ENCODE measurements at regions not wholly inside any gene's neighbourhood (a gene's known extent, or its start where the extent isn't known, plus 50 kb on each side); places are given as distances from the start of the nearest gene placed in this dataset.

DNA sequence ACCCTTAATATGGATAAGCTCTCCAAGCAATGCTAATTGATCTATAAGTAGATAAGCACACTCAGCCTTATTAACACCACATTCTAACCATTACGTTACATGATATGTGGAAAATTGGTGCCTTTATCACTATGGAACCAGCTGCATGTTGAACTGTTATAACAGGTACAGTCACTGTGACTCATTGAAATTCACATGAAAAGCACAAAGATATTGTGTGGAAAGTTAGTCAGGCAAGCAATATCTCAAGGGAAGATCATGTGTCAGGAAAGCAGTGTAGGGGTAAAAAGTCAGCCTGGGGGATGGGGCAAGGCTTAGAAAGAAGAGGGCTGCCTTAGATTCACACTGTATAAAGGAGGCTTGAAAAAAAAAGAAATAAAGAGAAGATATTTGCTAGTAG, 313.7 kb upstream of the SMIM31 start:
- DNase-seq, result peak; percentile 81

- DNase-seq, result no peak
These were observed 312.8 kb upstream of the SMIM31 start for GRCh38 chr4:164441109-164441508.

DNA sequence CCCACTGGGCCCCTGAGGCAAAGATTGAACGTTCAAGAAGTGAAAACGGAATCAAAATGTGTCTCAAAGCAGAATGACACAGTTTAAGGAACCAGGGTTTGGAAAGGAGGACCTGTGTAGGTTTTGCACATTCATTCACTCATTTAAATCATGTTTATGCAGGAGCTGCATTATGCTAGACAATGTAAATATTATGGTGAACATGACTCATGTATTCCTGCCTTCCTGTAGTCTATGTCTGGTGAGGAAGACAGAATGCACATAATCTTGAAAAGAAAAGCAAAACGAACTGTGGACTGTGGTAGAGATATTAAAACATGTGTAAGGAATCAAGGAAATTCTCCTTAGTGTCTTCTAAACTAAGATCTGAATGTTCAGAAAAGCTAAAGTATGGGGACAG, 311.8 kb upstream of the SMIM31 start:
- peak; percentile 44 for DNase-seq

DNA sequence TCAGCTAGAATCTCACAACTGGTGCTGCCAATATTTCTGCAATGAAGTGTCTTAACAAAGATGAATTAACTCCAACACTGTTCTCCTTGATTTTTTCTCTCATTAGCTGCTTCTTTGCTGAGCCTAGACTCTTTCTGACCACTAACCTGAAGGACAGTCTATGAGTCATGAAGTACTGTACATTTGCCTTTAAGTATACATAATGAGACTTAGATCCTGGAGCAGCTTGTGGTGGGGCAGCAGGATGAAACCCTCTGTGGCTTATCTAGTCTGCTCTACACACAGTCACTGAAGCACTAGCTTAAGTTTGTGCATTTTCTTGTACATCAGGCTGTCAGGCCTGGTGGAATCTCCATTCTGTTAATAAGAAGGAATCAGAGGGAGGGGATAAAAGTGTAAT, 307.4 kb upstream of the SMIM31 start:
- peak; percentile 66 for DNase-seq

DNA sequence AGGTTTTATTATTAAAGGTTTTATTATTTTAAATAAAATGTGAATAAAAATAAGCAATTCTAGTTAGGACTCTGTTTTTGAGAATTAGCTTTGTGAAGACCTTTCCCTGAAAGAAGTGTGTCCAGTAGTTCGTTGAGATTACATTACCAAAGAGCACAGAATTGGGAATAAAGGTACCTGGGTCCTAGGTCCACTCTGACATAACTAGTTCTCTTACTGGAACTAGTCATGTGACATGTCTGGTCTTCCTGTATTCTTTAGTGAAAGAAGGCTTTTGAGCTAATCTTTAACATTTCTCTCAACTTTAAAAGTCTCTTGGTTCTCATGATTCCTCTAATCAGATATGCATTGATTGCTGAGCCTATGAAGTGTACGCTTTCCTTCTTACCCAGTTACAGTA, 292.0 kb upstream of the SMIM31 start:
- no peak for DNase-seq

DNA sequence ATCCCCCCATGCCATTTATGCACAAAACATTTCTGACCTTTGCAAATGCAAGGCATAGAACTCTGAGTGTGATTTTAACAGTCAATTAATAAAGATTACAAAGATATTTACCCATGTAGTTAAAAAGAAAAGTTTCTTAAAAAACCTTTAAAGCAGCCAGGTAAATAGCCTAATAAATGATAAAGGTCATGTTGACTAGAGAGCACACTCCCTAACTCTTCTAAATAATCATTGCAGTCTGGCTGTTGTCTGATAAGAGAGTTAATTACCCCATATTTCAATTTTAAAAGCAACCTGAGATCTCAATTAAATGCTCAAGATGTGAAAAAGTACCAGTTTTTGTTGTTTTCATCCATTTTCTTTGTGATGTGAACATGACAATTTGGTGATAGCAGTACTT, 291.5 kb upstream of the SMIM31 start:
- no peak for DNase-seq

DNA sequence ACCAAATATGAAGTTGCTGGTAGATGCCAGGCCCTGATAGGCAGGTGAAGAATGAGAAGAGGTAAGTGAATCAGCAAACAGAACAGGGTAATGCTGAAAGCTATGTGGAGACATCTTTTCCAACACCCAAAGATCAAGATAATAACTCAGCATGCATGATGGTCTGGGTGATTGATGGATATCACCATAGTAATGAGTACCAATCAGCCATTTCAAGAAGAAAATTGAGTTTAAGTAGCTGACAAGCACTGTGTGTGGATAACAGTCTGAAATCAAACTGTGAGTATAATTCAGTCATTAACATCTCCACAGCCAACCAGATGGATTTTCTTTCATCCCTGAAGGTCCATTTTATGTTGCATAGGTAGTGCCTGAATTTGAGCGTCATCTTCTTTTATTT, 289.6 kb upstream of the SMIM31 start:
- no peak for DNase-seq

DNA sequence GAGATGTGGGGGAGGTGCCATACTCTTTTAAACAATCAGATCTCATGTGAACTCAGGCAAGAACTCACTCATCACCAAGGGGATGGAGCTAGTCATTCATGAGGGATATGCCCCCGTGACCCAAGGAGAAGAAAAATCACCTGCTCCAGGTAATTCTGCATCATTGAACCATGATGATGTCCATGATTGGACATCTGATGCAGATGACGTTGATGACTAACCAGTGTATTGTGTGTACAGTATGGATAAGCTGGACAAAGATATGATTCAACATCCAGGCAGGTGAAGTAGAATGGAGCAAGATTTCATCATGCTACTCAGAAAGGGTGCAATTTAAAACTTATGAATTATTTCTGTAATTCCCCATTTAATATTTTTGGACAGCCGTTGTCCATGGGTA, 286.4 kb upstream of the SMIM31 start:
- DNase-seq, result no peak

DNA sequence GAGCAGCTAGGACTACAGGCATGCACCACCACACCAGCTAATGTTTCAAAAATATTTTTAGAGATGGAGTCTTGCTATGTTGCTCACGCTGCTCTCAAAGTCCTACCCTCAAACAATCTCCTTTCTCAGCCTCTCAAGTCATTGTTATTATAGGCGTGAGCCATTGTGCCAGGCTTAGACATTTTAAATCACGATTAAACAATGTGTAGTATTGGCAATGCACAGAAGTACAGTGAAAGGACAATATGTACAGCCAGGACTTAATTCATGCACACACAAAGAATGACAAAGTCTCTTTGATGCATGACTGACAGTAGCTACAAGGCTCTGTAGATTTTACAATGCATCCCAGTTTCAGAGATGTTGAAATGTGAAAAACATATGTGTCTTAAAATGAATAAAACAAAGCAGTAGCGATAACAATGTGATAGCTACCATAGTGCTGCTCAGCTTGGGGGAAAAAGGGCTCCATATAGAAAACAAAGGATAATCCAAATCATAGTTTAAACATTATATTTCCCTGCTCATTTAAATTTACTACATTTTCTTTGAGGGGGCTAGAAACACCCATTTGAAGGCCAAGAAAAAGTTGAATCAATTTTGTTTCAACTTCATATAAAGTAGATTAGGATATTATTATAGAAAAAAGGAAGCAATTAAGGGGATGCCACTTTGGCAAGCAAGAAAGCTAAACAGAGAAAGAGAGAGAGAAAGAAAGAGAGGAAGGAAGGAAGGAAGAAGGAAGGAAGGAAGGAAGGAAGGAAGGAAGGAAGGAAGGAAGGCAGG, 272.4 kb upstream of the SMIM31 start:
- no peak for DNase-seq

- DNase-seq, result no peak
These were observed 271.9 kb upstream of the SMIM31 start for GRCh38 chr4:164482092-164482404.

GRCh38 chr4:164482758-164483157, 271.2 kb upstream of the SMIM31 start:
- no peak for DNase-seq

GRCh38 chr4:164483711-164484110, 270.2 kb upstream of the SMIM31 start:
- peak; percentile 56 for DNase-seq

DNA sequence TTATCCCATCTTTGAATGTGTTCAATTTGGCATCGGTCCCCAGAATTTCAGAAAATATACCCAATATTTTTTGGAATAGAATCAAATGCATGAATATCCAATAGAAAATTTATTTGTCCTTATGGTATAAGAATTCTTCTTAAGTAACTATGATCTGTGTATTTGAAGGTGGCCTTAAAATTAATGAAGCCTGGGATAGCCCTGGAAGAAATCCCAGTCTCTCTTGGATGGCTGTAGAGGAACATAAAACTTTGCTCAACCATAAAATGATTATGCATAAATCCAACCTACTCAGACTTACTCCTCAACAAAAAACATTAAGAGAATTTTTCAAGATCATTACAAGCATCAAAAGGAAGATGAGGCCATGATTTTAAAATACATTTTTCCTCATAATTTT, 269.4 kb upstream of the SMIM31 start:
- DNase-seq, result no peak

GRCh38 chr4:164485136-164485535, 268.8 kb upstream of the SMIM31 start:
- DNase-seq, result no peak

- DNase-seq, result no peak
These were observed 265.8 kb upstream of the SMIM31 start for GRCh38 chr4:164488114-164488513.

DNA sequence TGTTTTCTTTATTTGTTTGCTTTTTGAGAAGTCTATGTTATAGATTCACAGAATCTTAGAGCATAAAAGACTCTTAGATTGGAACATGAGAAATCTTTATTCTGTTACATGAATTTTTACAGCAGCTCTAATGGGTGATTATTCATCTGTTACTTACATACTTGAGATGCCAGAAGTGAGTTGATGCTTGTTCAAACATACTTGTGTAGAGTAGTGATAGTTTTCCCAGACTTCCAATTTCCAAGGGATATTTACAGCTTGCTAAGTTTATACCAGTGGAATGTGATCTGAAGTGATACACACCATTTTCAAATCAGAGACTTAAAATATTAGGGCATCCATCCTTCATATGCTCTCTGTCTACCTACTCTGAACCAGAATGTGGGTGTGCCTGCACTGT, 252.9 kb upstream of the SMIM31 start:
- no peak for DNase-seq

- DNase-seq, result no peak
These were observed 250.1 kb upstream of the SMIM31 start for GRCh38 chr4:164503874-164504273.

GRCh38 chr4:164508097-164508496, 245.8 kb upstream of the SMIM31 start:
- DNase-seq, result no peak

- DNase-seq, result peak; percentile 18
These were observed 245.2 kb upstream of the SMIM31 start for GRCh38 chr4:164508771-164509170.

DNA sequence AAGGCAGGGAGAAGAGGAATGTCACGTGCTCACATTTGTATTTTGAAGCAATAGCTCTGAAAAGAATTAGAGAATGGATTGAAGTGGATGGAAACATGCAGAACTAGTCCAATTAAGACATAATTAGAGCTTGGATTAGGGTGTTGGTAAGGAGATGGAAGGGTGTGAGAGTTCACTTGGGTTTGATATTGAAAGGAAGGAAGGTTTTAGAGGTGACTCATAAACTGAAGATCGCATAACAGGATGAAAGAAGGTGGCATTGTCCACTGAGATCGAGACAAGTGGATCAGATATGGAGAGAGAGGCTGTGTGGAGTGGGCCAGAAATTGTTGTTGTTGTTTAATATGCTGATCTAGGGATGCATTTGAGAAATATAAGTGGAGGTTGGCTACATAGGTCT, 244.0 kb upstream of the SMIM31 start:
- DNase-seq, result peak; percentile 62

DNA sequence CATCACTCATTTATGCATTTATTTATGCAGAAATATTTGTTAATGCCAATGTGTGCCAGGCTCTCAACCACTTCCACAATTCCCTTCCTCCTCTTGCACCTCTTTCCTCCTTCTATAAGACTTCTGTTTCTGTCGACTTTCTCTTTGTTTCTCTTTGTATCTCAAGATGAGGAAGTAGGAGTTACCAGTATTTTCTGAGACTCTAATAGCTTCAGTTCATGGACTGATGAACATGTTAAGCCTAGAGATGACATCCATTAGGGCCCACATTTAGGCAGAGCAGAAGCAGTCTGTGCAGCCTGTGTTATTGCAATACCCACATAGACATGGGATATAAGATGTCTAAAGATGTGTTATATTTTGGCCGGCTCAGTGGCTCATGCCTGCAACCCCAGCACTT, 241.8 kb upstream of the SMIM31 start:
- DNase-seq, result peak; percentile 57

DNA sequence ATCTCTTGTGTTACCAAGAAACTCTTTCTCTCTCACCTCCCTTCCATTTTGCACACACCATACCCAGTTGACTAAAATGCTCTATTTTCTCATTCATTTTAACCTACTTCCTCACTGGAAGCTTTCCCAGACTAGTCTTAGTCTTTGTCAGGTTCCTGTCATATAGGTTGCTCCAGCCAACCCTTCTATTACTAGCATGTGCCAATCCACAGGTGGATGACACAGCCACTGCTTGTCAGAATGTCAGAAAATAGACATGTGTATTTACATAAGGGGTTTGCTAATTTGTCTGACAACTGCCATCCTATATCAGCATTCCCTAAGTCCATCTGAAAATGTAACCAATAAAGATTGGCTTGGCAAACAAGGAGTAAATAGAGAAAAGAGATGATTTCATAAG, 239.2 kb upstream of the SMIM31 start:
- no peak for DNase-seq

DNA sequence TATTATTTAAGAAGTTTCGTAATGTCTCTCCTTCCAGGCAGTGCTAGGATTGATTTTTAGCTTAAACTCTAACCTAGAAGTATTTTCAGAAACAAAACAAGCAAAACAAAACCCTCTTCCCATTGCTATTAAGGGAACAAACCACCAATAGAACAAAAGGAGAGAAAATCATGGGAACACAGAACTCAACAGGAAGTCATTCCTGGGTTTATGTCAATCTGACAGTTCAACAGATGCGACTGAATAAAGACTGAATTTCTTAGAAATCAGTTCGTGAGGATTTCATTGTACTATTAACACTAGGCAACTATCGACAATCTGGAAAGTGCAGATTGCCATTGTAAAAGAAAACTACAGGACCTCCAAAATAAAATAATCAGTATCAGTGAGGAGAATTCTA, 229.1 kb upstream of the SMIM31 start:
- DNase-seq, result peak; percentile 9

DNA sequence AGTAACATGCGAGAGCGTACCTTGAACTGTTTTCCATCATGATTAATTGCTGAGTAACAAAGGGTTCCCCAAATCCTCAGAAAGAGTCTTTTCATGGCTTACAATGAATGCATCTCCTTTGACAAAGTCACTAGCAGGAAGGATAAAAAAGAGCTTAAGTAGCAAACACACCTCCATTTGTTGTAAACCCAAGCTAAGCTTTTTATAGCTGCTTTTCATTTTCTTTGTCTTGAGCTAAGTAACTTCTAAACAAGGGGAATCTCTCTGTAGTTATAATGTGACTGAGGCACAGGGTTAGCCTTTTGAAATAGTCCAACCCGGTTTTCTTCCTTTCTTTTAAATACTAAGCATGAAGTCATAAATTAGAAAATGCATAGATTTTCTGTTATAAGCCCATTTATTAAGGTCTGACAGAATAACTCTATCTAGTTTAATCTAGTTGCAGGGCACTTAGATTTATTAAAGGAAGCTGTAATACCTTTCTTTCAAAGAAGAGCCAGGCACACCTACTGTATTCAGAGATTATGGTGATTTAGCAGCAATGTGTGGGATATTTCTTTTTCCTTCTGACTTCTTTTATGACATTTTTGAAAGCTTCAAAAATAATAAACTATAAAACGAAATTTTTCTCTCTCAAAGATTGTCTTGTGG, 226.9 kb upstream of the SMIM31 start:
- DNase-seq, result no peak

GRCh38 chr4:164529058-164529457, 224.9 kb upstream of the SMIM31 start:
- no peak for DNase-seq

Measured in OCI-M1 (cell line).